EL (cell line): ENCODE measurements at regions not wholly inside any gene's neighbourhood (a gene's known extent, or its start where the extent isn't known, plus 50 kb on each side); places are given as distances from the start of the nearest gene placed in this dataset.

ENCODE experiments used
- DNase-seq: peaks from one replicate; pipeline ENCODE4 v3.0.0-alpha.2; 2016

DNA sequence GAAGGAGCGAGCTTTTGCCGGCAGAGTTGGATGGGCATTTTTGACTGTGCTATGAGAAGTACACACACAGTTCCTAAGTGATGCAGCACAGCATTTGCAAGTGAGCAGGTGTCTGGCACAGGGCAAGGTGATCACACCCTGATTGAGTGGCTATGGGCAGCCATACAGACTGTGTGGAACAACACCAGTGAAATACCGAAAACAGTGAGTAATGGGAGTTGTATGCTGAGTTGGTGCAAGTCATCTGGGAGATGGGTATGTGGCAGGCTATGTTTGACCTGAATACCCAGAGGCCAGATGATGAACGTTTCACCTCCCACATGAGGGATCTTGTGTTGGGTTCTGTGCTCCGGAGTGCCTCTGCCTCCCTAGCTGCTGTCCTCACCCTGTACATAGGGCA is 53.5 kb upstream of the TIPARP start:
- DNase-seq: peak; percentile 55

DNA sequence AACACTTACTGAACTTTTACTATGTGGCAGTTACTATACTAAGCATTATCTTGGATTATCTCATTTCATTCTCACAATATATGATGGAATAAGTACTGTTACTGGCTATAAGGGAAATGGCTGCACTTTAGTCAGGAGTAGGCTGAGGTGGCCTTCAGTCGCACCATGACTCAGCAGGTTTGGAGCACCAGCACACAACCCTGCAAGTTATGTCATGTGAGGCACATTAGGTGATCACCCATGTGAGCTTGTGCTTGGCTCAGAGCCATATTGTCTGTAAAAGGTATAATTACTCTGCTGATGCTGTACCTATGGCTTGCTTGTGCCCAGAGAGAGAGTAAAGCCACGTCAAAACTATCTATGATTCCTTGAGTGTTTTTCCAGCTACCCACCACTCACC is 54.1 kb upstream of the TIPARP start:
- DNase-seq: no peak

DNA sequence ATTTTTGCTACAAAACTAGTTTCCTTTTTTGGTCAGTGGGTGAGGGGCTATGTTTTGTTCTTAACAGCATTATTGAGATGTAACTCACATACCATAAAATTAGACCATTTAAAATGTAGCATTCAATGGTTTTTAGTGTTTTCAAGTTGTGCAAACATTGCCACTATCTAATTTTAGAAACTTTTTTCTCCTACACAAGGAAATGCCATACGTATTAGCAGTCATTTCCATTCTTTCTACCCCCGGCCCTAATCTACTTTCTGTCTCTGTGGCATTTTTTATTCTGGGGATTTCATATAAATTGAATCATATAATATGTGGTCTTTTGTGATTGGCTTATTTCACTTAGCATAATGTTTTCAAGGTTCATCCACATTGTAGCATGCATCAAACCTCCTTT is 55.0 kb upstream of the TIPARP start:
- DNase-seq: no peak

DNA sequence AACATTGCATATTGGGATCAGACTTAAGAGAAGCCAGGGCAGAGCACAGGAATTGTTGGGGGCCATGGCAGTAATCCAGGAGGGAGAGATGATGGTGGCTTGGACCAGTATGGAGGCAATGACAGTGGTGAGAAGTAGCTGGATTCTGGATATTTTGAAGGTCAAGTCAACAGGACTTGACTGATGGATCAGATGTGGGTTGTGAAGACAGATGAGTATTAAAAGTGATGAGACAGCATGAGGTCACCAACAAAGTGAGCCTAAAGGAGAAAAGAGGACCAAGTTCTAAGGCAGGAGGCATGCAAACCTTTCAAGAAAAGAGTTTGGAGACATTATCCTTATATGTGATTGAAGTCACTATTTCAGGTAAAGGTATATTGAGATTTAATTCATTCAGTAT is 56.6 kb upstream of the TIPARP start:
- DNase-seq: no peak

DNA sequence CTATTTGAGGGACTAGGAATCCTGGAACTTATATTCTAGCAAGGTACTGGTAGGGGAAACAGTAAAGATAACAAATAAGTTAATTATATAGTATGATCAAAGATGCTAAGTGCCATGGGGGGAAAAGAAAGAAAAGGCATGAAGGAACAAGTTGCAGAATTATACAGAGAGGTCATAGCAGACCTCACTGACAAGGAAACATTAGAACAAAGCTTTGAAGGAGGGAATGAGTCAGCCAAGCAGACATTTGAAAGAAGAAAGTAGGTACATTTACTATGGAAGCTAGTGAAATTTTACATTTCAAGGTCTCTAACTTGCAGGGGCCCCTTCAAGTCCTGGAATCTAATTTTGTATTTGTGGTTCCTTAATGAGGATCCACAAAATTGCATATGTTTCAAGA is 57.2 kb upstream of the TIPARP start:
- DNase-seq: no peak

DNA sequence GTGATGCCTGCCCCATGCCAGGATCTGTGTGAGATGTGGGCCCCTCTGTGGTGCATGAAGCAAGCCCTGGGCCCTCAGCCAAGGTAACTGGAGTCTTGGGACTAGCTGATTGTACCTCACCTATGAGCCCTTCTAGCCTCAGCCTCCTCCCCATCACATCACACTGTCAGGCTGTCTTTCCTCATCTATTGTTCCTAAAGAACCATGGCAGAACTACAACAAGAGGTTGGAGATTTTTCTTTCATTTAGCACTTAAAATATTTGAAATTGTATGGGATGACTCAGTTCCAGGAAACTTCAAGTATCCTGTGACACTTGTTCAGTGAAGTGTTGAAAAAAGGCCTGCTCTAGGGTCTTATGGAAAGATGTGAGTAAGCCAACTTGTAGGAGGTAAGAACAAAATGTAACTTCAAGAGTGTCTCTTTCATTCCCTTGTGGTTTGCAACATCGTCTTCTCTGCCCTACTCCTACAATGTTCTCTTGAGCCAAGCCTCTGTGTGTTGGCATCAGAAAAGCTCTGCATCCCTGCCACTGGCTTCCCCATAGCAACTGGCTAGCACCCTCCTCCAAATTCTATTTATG is 58.7 kb upstream of the TIPARP start:
- peak; percentile 85 for DNase-seq

DNA sequence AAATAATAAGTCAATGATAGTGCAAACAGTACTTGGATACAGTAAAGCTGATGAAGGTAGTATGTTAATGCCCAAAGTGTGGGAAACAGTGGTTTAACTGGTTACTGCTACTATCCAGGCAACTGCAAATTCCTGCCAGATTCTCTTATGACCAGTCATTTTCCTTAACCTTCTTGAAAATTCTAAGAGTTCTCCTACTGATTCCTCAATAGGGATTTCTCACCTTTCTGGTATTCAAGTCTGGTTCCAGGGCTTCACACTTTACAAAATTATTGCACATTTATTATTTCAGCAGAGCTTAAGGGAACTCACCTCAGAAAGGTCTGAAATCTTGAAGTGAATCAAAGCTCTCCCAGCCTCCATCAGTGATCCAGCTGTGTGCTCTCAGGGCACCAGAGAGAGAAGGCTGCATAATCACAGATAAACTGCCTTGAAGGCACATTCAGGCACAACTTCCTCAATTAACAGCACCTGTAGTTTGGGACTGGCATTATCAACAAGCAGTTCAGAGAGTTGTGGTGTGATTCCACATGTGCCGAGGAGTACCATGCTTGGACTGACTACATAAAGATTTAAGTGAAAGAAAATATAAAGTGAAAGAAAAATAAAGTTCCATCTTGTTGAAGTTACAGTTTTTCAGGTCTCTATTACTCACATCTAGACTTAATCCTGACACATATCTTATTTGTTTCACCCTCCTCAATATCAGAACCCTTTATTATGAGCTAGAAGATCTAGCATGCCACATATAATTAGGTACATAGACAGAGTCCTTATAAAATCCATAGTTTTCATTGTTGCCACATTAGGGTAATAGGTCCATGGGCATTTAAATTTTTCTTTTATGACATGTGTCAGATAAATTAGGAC is 59.5 kb upstream of the TIPARP start:
- peak; percentile 63 for DNase-seq

DNA sequence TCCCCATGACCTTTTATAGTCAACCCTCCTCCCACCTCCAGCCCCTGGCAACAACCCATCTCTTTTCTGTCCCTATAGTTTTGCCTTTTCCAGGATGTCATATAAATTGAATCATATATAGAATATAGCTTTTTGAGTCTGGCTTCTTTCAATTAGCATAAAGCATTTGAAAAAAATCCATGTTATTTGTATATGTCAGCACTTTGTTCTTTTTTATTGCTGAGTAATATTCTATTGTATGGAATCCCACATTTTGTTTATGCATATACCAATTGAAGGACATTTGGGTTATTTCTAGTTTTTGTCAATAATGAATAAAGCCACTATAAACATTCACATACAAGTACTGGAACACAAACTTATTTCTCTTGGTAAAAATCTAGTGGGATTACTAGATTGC is 58.0 kb upstream of the SSR3 start:
- no peak for DNase-seq

DNA sequence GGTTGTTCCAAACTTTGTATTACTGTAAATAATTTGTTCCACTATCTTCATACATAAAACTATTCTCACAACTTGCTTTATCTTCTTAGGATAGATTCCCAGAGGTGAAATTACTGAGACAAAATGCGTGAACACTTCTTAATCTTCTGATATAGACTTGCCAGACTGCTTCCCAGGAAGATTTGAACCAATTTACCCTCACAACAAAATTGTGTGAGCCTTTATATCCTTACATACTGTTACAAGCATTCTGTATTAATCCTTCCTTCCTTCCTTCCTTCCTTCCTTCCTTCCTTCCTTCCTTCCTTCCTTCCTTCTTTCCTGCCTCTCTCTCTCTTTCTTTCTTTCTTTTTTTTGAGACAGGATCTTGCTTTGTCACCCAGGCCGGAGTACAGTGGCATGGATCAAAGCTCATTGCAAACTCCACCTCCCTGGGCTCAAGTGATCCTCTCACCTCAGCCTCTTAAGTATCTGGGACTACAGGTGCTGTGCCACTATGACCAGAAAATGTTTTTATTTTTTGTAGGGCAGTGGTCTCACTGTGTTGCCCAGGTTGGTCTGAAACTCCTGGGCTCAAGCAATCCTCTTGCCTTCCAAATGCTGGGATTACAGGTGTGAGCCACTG is 57.1 kb upstream of the SSR3 start:
- no peak for DNase-seq

DNA sequence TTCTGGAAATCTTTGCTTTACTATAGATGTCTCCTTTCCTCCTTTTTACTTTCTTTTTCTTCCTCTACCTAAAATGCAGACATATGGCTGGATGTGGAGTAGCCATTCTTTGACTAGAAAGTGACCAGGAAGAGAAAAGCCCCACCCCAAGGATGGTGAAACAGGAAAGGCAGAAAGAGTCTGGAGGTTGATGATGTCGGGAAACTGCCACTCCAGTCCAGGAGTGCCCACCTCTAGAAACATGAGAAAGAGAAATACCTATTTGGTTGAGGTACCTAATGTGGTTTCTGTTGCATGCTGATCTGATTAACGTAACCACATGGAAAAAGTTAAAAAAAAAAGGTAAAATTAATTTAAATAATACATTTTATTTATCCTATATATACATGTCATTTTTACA is 55.2 kb upstream of the SSR3 start:
- no peak for DNase-seq

DNA sequence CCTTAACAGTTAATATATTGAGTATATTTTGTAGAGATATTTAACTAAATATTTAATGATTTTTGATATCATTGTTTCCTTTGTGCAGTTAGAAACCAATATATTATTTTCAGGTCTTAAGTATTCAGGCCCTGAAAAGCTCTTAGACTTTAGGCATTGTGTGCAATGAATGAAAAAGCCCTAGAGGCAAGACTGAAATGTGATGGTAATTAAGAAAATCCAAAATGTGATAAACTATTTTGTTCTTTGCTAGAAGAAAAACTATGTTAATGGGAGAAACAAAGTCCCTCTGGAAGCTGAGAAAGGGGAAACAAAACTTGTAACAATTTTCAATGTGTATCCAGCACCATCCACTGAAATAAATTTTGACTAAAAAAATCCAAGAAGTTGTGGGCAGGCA is 54.6 kb upstream of the SSR3 start:
- no peak for DNase-seq

DNA sequence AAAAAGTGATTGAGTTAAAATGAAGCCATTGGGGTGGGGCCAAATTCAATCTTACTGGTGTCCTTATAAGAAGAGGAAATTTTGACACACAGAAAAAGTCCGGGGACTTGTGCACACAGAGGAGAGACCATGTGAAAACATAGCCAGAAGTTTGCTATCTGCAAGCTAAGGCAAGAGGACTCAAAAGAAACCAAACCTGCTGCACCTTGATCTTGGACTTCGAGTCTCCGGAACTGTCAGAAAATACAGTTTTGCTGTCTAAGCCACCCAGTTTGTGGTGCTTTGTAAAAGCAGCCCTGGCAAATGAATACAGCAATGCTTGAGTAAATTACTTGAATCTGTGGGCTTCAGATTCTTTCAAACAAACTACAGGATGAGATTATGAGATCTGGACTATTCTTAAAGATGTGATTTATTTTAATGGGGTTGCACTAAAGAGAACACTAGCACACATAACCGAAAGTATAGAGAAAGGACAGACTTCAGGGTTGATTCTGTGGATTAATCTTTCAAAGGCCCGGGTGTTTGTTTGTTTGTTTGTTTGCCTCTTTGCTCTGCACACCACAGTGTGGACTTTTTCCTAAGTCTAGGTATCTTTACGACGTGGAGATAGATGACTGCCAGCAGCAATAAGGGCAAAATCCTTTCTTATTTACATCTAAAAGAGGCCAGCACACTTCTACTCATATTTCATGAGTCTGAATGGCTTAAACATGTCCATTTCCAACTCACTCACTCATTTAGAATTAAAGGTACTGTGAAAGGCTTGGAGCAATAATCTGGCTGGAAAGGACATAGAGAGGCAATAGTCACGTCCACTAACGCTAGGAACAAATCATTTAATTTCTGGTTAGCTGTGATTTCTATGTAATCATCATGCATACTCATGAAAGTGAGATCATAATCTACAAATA is 53.9 kb upstream of the SSR3 start:
- no peak for DNase-seq

DNA sequence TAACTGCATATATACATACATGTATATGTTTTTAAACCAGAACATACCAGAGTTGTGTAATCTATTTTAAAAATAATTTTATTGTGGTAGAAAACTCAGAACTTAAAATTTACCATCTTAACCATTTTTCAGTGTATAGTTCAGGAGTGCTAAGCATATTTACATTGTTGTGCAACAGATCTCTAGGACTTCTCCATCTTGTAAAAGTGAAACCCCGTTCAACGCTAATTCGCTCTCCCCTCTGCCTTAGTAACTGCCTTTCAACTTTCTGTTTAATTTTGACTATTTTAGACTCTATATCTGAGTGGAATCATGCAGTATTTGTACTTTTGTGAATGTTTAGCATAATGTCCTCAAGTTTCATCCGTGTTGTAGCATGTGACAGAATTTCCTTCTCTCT is 51.8 kb upstream of the SSR3 start:
- no peak for DNase-seq

DNA sequence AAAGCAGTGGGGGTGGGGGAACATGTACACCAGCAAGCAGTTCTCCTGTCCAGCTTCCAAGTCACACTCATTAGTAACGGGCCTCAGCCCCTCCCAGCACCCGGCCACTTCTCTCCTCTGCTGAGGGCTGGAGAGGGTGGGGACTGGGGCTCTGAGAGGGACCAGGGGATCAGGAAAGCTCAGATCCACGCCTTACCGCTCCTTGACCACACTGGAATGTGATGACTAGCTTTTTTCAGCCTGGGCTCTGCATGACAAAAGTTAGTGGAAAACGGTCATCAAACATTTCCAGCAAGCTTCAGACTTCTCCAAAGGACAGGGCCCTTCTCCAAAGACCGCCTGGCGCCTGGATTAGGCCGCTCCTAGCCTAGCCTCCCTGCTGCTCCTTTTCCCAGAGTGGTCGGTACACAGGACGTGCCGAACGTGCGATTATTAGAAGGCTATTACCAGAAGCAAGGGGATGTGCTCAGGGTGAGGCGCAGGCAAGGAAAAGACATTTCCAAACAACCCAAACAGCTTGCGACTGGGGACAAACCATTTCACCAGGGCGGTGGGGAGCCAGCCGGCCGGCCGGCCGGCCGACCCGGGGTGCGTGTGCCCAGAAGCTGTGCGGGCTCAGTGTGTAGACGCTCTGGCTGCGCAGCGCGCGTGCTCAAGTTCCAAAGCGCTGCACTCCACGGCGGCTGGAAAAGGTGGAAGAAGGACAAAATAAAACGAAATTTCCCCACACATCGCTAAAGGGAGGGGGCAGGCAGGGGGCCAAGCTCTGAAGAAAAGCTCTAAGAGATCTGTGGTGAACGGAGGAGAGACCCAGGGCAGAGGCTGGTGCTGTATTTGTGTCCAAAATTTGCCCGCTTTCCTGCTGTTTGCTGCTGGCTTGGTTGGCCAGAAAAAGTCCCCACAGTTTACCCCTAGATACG is 51.0 kb upstream of the SSR3 start:
- DNase-seq: peak; percentile 94

DNA sequence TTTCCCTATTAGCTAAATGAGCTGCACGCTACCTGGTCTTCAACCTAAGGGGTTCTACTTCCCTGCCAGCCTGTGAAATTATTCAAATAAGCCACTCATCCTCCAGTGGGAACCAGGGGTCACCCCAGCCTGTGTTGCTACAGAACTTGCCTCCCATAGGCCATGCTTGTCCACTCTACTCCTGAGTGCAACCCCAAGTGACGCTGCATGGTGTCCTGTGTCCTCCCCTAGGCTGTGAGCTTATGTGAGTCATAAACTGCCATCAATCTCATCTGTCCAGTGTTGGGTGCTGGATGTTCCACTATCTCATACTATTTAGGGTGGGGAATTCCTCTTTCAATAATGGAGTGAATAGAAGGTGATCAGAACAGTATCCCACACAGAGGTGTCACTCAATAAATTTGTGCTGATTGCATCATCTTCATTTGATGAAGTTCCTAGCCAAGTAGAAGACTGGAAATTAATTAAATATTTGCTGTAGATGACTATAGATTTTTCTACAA is 49.8 kb upstream of the SSR3 start:
- DNase-seq: no peak
